Neuronal stem cell (in vitro differentiated cells): ENCODE measurements at regions not wholly inside any gene's neighbourhood (a gene's known extent, or its start where the extent isn't known, plus 50 kb on each side); places are given as distances from the start of the nearest gene placed in this dataset.

Source experiments
- DNase-seq: peaks from one replicate; pipeline ENCODE4 v3.0.0-alpha.2; 2013; ENCODE audit warnings: low spot score
- H2AFZ ChIP-seq: one replicate; pipeline ENCODE4 v1.6.1; 2013; ENCODE audit warnings: mild to moderate bottlenecking, low read length, inconsistent platforms
- H2AK5ac ChIP-seq: 2 replicates; pipeline ENCODE4 v1.6.1; 2013; ENCODE audit warnings: low read depth, mild to moderate bottlenecking, inconsistent platforms, low read length, moderate library complexity, mixed read lengths
- H2BK120ac ChIP-seq: 2 replicates; pipeline ENCODE4 v1.6.1; 2013; ENCODE audit warnings: low read depth, mild to moderate bottlenecking, inconsistent platforms, low read length, moderate library complexity, mixed read lengths
- H2BK12ac ChIP-seq: one replicate; pipeline ENCODE4 v1.6.1; 2013; ENCODE audit warnings: low read length, inconsistent platforms
- H2BK15ac ChIP-seq: 2 replicates; pipeline ENCODE4 v1.6.1; 2013; ENCODE audit warnings: mild to moderate bottlenecking, low read length, inconsistent platforms, mixed read lengths
- H2BK5ac ChIP-seq: one replicate; pipeline ENCODE4 v1.6.1; 2013; ENCODE audit warnings: inconsistent platforms, mild to moderate bottlenecking, low read length, moderate library complexity
- H3K14ac ChIP-seq: one replicate; pipeline ENCODE4 v1.6.1; 2013; ENCODE audit warnings: low read length, inconsistent platforms
- H3K18ac ChIP-seq: 2 replicates; pipeline ENCODE4 v1.6.1; 2013; ENCODE audit warnings: low read length, inconsistent platforms
- H3K23ac ChIP-seq: 2 replicates; pipeline ENCODE4 v1.6.1; 2013; ENCODE audit warnings: low read depth, mild to moderate bottlenecking, mixed read lengths, low read length, inconsistent platforms; ENCODE audit not compliant: poor library complexity
- H3K27ac ChIP-seq: replicated peaks from 3 replicates; pipeline ENCODE4 v1.5.1; 2013; ENCODE audit warnings: low read length, inconsistent platforms
- H3K27me3 ChIP-seq, 3 experiments: 2 replicates each; pipeline ENCODE4 v1.6.1; 2013; ENCODE audit warnings: low read length in 3 of 3, mild to moderate bottlenecking in 2 of 3, inconsistent platforms in 1 of 3, low read depth in 1 of 3, mixed read lengths in 1 of 3, moderate library complexity in 1 of 3; ENCODE audit not compliant: control insufficient read depth in 3 of 3, insufficient read depth in 3 of 3
- H3K36me3 ChIP-seq, 2 donors: replicated peaks in 1 of 2; 2 replicates each; pipeline ENCODE4 v1.6.1; 2013; ENCODE audit warnings: low read length in 2 of 2; ENCODE audit not compliant: control insufficient read depth in 2 of 2, insufficient read depth in 2 of 2
- H3K4ac ChIP-seq: 2 replicates; pipeline ENCODE4 v1.6.1; 2013; ENCODE audit warnings: inconsistent platforms, mild to moderate bottlenecking, low read length, moderate library complexity
- H3K4me1 ChIP-seq, 2 donors: 1 replicate in 1 of 2; 2 replicates in 1 of 2; pipeline ENCODE4 v1.6.1; 2013; ENCODE audit warnings: low read length in 2 of 2, low read depth in 1 of 2; ENCODE audit not compliant: control insufficient read depth in 2 of 2, insufficient read depth in 1 of 2
- H3K4me2 ChIP-seq: one replicate; pipeline ENCODE4 v1.6.1; 2013; ENCODE audit warnings: mild to moderate bottlenecking, low read length, inconsistent platforms; ENCODE audit not compliant: insufficient read depth, poor library complexity, severe bottlenecking
- H3K4me3 ChIP-seq, 2 donors: 2 replicates each; pipeline ENCODE4 v1.5.1; 2013; ENCODE audit warnings: low read length in 2 of 2, mild to moderate bottlenecking in 2 of 2, inconsistent platforms in 1 of 2, moderate library complexity in 1 of 2
- H3K79me1 ChIP-seq: one replicate; pipeline ENCODE4 v1.6.1; 2013; ENCODE audit warnings: low read depth, mild to moderate bottlenecking, inconsistent platforms, low read length, moderate library complexity
- H3K9ac ChIP-seq: one replicate; pipeline ENCODE4 v1.6.1; 2013; ENCODE audit warnings: mild to moderate bottlenecking, low read depth, low read length, inconsistent platforms; ENCODE audit not compliant: poor library complexity
- H3K9me3 ChIP-seq, 2 donors: replicated peaks in 1 of 2; 2 replicates each; pipeline versions ENCODE3 to v1.6.1; 2013; ENCODE audit warnings: low read length in 2 of 2, mild to moderate bottlenecking in 2 of 2, inconsistent platforms in 1 of 2, low read depth in 1 of 2, mixed read lengths in 1 of 2, moderate library complexity in 1 of 2; ENCODE audit not compliant: control insufficient read depth in 2 of 2, insufficient read depth in 1 of 2
- H4K8ac ChIP-seq: one replicate; pipeline ENCODE4 v1.6.1; 2013; ENCODE audit warnings: low read depth, mild to moderate bottlenecking, inconsistent platforms, low read length, moderate library complexity
- H4K91ac ChIP-seq: one replicate; pipeline ENCODE4 v1.6.1; 2013; ENCODE audit warnings: low read length, low read depth, mild to moderate bottlenecking, inconsistent platforms; ENCODE audit not compliant: poor library complexity
- WGBS, 2 donors: extraction: QIAGEN DNeasy Blood & Tissue Kit; methylation state at CpG; one replicate each; pipeline ENCODE4 v1.1.7; 2013; ENCODE audit warnings: missing lambda C conversion rate in 2 of 2, mixed read lengths in 1 of 2; ENCODE audit not compliant: insufficient read length in 2 of 2, insufficient replicate concordance in 1 of 2; ENCODE audit errors: extremely low coverage in 2 of 2; 5-methylcytosine and 5-hydroxymethylcytosine counted together

- no peak overlapping the region for H4K91ac ChIP-seq
- H2BK5ac ChIP-seq: peak overlapping the region; percentile 43
- H2AK5ac ChIP-seq: no peak overlapping the region
- H3K79me1 ChIP-seq: no peaks in the 10 kb centered on the region
- H4K8ac ChIP-seq: no peak overlapping the region
- no peak overlapping the region for H3K27ac ChIP-seq
- H3K9ac ChIP-seq: no peak overlapping the region
- no peak overlapping the region for H3K4me2 ChIP-seq
- H3K27me3 ChIP-seq: no peaks in the 10 kb centered on the region
- no CpG with 5 or more reads among the region's 6 CpGs for WGBS, 2 donors
- no peaks in the 10 kb centered on the region for H3K36me3 ChIP-seq
- H3K23ac ChIP-seq: no peak overlapping the region
- no peak overlapping the region for H3K4ac ChIP-seq
- no peak overlapping the region for H3K14ac ChIP-seq
- H3K18ac ChIP-seq: no peak overlapping the region
- H2BK120ac ChIP-seq: no peak overlapping the region
- H3K4me3 ChIP-seq: no peak overlapping the region
- H3K9me3 ChIP-seq: no peaks in the 10 kb centered on the region
- H3K4me1 ChIP-seq: peaks cover 0 to 5% of the 10 kb centered on the region in 2 donors
- no peak for DNase-seq
- H2BK12ac ChIP-seq: no peak overlapping the region
- no peak overlapping the region for H2BK15ac ChIP-seq
- H2AFZ ChIP-seq: no peak overlapping the region
Observed at GRCh38 chr10:130774871-130775270, 536.6 kb downstream of the TCERG1L start.

- H4K8ac ChIP-seq: no peak overlapping the region
- H2AFZ ChIP-seq: no peak overlapping the region
- H2BK12ac ChIP-seq: no peak overlapping the region
- DNase-seq: no peak
- H3K4me1 ChIP-seq: peaks cover 0 to 5% of the 10 kb centered on the region in 2 donors
- H2BK5ac ChIP-seq: no peak overlapping the region
- no peak overlapping the region for H3K23ac ChIP-seq
- H3K9ac ChIP-seq: no peak overlapping the region
- no peak overlapping the region for H3K14ac ChIP-seq
- H2BK120ac ChIP-seq: no peak overlapping the region
- no peak overlapping the region for H3K4ac ChIP-seq
- no peak overlapping the region for H2BK15ac ChIP-seq
- H3K4me2 ChIP-seq: no peak overlapping the region
- no peaks in the 10 kb centered on the region for H3K79me1 ChIP-seq
- no CpG with 5 or more reads among the region's 1 CpG for WGBS, 2 donors
- H3K9me3 ChIP-seq: no peaks in the 10 kb centered on the region
- H3K36me3 ChIP-seq: no peaks in the 10 kb centered on the region
- H3K27me3 ChIP-seq: no peaks in the 10 kb centered on the region
- H3K27ac ChIP-seq: no peak overlapping the region
- no peak overlapping the region for H4K91ac ChIP-seq
- no peak overlapping the region for H3K18ac ChIP-seq
- H2AK5ac ChIP-seq: no peak overlapping the region
- no peak overlapping the region for H3K4me3 ChIP-seq
Observed at GRCh38 chr10:130775311-130775710, 536.2 kb downstream of the TCERG1L start.

- no peak for DNase-seq
- Histone ChIP-seq H3K4me3 (no peak overlapping the region), H3K79me1 (peaks cover 4% of the 10 kb centered on the region)
Observed at GRCh38 chr10:130776724-130777123, 534.8 kb downstream of the TCERG1L start.

GRCh38 chr10:130777507-130778165 is 533.9 kb downstream of the TCERG1L start:
- DNase-seq: no peak

More at GRCh38 chr10:130776724-130777123, 534.8 kb downstream of the TCERG1L start:
- H3K4me2 ChIP-seq: no peak overlapping the region
- H4K8ac ChIP-seq: no peak overlapping the region
- H2BK12ac ChIP-seq: no peak overlapping the region
- H3K23ac ChIP-seq: no peak overlapping the region
- no peak overlapping the region for H2AK5ac ChIP-seq
- H4K91ac ChIP-seq: no peak overlapping the region
- no peaks in the 10 kb centered on the region for H3K27me3 ChIP-seq
- no peaks in the 10 kb centered on the region for H3K36me3 ChIP-seq
- H3K27ac ChIP-seq: no peak overlapping the region
- no peak overlapping the region for H2BK15ac ChIP-seq
- no peak overlapping the region for H3K4ac ChIP-seq
- peaks cover 0 to 3% of the 10 kb centered on the region in 2 donors for H3K4me1 ChIP-seq
- H3K14ac ChIP-seq: no peak overlapping the region
- no peak overlapping the region for H3K18ac ChIP-seq
- no peak overlapping the region for H2BK120ac ChIP-seq
- no peak overlapping the region for H2AFZ ChIP-seq
- H3K9ac ChIP-seq: no peak overlapping the region
- no CpG with 5 or more reads among the region's 10 CpGs for WGBS, 2 donors
- no peaks in the 10 kb centered on the region for H3K9me3 ChIP-seq
- no peak overlapping the region for H2BK5ac ChIP-seq

More at GRCh38 chr10:130777507-130778165, 533.9 kb downstream of the TCERG1L start:
- no peak overlapping the region for H3K4me2 ChIP-seq
- no peaks in the 10 kb centered on the region for H3K9me3 ChIP-seq
- no peak overlapping the region for H4K91ac ChIP-seq
- no peak overlapping the region for H2AFZ ChIP-seq
- H2BK5ac ChIP-seq: no peak overlapping the region
- WGBS, 2 donors: no CpG with 5 or more reads among the region's 15 CpGs
- H2BK15ac ChIP-seq: no peak overlapping the region
- no peak overlapping the region for H3K14ac ChIP-seq
- H3K27me3 ChIP-seq: no peaks in the 10 kb centered on the region
- H3K4me1 ChIP-seq: no peaks in the 10 kb centered on the region
- H3K36me3 ChIP-seq: no peaks in the 10 kb centered on the region
- no peak overlapping the region for H3K18ac ChIP-seq
- peak overlapping the region; percentile 25 for H3K9ac ChIP-seq
- H3K27ac ChIP-seq: no peak overlapping the region
- no peak overlapping the region for H2BK120ac ChIP-seq
- H3K4ac ChIP-seq: no peak overlapping the region
- no peak overlapping the region for H4K8ac ChIP-seq
- H2BK12ac ChIP-seq: no peak overlapping the region
- H2AK5ac ChIP-seq: no peak overlapping the region
- no peak overlapping the region for H3K4me3 ChIP-seq
- H3K23ac ChIP-seq: no peak overlapping the region
- H3K79me1 ChIP-seq: peaks cover 4% of the 10 kb centered on the region
